ENCODE measurements at regions not wholly inside any gene's neighbourhood (a gene's known extent, or its start where the extent isn't known, plus 50 kb on each side); places are given as distances from the start of the nearest gene placed in this dataset.
A peak's percentile ranks its signal among the peaks of the same experiment; 100 is the strongest.

GRCh38 chr2:125543968-125544514, 1111.9 kb upstream of the GYPC start:
- DNase-seq = peak; percentile 9
- Histone ChIP-seq H3K27ac (ENCODE audit: low read length) (no peak overlapping the region), H3K36me3 (ENCODE audit: control insufficient read depth, insufficient read depth, low read length) (no peaks in the 10 kb centered on the region), H3K4me1 (ENCODE audit: control insufficient read depth, insufficient read depth, low read length) (no peaks in the 10 kb centered on the region), H3K9me3 (replicated peaks; ENCODE audit: control insufficient read depth, low read depth, low read length) (no peaks in the 10 kb centered on the region), H3K4me3 (ENCODE audit: low read length) (no peak overlapping the region), H3K27me3 (ENCODE audit: control insufficient read depth, insufficient read depth, low read length) (no peaks in the 10 kb centered on the region)
- no CpG with 5 or more reads among the region's 1 CpG for WGBS (ENCODE audit: insufficient coverage)

GRCh38 chr2:125553768-125554167, 1102.2 kb upstream of the GYPC start:
- no peak overlapping the region for H3K4me3 ChIP-seq (ENCODE audit: low read length)
- no CpG with 5 or more reads among the region's 1 CpG for WGBS (ENCODE audit: insufficient coverage)
- no peaks in the 10 kb centered on the region for H3K9me3 ChIP-seq (replicated peaks; ENCODE audit: control insufficient read depth, low read depth, low read length)
- H3K4me1 ChIP-seq (ENCODE audit: control insufficient read depth, insufficient read depth, low read length) = no peaks in the 10 kb centered on the region
- no peaks in the 10 kb centered on the region for H3K36me3 ChIP-seq (ENCODE audit: control insufficient read depth, insufficient read depth, low read length)
- H3K27me3 ChIP-seq (ENCODE audit: control insufficient read depth, insufficient read depth, low read length) = no peaks in the 10 kb centered on the region
- no peak overlapping the region for H3K27ac ChIP-seq (ENCODE audit: low read length)
- DNase-seq = no peak

GRCh38 chr2:125554956-125555355, 1101.0 kb upstream of the GYPC start:
- H3K9me3 ChIP-seq (replicated peaks; ENCODE audit: control insufficient read depth, low read depth, low read length) = no peaks in the 10 kb centered on the region
- DNase-seq = peak; percentile 54

GRCh38 chr2:125559186-125559585, 1096.8 kb upstream of the GYPC start:
- Histone ChIP-seq H3K27ac (ENCODE audit: low read length) (no peak overlapping the region), H3K4me1 (ENCODE audit: control insufficient read depth, insufficient read depth, low read length) (no peaks in the 10 kb centered on the region), H3K4me3 (ENCODE audit: low read length) (no peak overlapping the region), H3K36me3 (ENCODE audit: control insufficient read depth, insufficient read depth, low read length) (no peaks in the 10 kb centered on the region), H3K9me3 (replicated peaks; ENCODE audit: control insufficient read depth, low read depth, low read length) (no peaks in the 10 kb centered on the region), H3K27me3 (ENCODE audit: control insufficient read depth, insufficient read depth, low read length) (no peaks in the 10 kb centered on the region)
- WGBS (ENCODE audit: insufficient coverage) = 29% methylated on average over 1 of the region's 3 CpGs
- no peak for DNase-seq

More at GRCh38 chr2:125554956-125555355, 1101.0 kb upstream of the GYPC start:
- H3K4me3 ChIP-seq (ENCODE audit: low read length) = no peak overlapping the region
- H3K36me3 ChIP-seq (ENCODE audit: control insufficient read depth, insufficient read depth, low read length) = no peaks in the 10 kb centered on the region
- no peak overlapping the region for H3K27ac ChIP-seq (ENCODE audit: low read length)
- WGBS (ENCODE audit: insufficient coverage) = no CpG with 5 or more reads among the region's 2 CpGs
- H3K27me3 ChIP-seq (ENCODE audit: control insufficient read depth, insufficient read depth, low read length) = no peaks in the 10 kb centered on the region
- H3K4me1 ChIP-seq (ENCODE audit: control insufficient read depth, insufficient read depth, low read length) = no peaks in the 10 kb centered on the region

GRCh38 chr2:125560855-125561254, 1095.1 kb upstream of the GYPC start:
- no peak overlapping the region for H3K4me3 ChIP-seq (ENCODE audit: low read length)
- H3K36me3 ChIP-seq (ENCODE audit: control insufficient read depth, insufficient read depth, low read length) = no peaks in the 10 kb centered on the region
- no peaks in the 10 kb centered on the region for H3K4me1 ChIP-seq (ENCODE audit: control insufficient read depth, insufficient read depth, low read length)
- no peak for DNase-seq
- no peaks in the 10 kb centered on the region for H3K9me3 ChIP-seq (replicated peaks; ENCODE audit: control insufficient read depth, low read depth, low read length)
- H3K27me3 ChIP-seq (ENCODE audit: control insufficient read depth, insufficient read depth, low read length) = no peaks in the 10 kb centered on the region
- no peak overlapping the region for H3K27ac ChIP-seq (ENCODE audit: low read length)
- no CpG with 5 or more reads among the region's 1 CpG for WGBS (ENCODE audit: insufficient coverage)

GRCh38 chr2:125561302-125561701, 1094.7 kb upstream of the GYPC start:
- Histone ChIP-seq H3K4me3 (ENCODE audit: low read length) (no peak overlapping the region), H3K4me1 (ENCODE audit: control insufficient read depth, insufficient read depth, low read length) (no peaks in the 10 kb centered on the region), H3K27me3 (ENCODE audit: control insufficient read depth, insufficient read depth, low read length) (no peaks in the 10 kb centered on the region), H3K9me3 (replicated peaks; ENCODE audit: control insufficient read depth, low read depth, low read length) (no peaks in the 10 kb centered on the region), H3K27ac (ENCODE audit: low read length) (no peak overlapping the region), H3K36me3 (ENCODE audit: control insufficient read depth, insufficient read depth, low read length) (no peaks in the 10 kb centered on the region)
- no peak for DNase-seq
- no CpG with 5 or more reads among the region's 3 CpGs for WGBS (ENCODE audit: insufficient coverage)

- Histone ChIP-seq H3K4me3 (ENCODE audit: low read length) (no peak overlapping the region), H3K36me3 (ENCODE audit: control insufficient read depth, insufficient read depth, low read length) (no peaks in the 10 kb centered on the region), H3K27me3 (ENCODE audit: control insufficient read depth, insufficient read depth, low read length) (no peaks in the 10 kb centered on the region), H3K27ac (ENCODE audit: low read length) (no peak overlapping the region), H3K9me3 (replicated peaks; ENCODE audit: control insufficient read depth, low read depth, low read length) (no peaks in the 10 kb centered on the region), H3K4me1 (ENCODE audit: control insufficient read depth, insufficient read depth, low read length) (no peaks in the 10 kb centered on the region)
- DNase-seq = no peak
Measured at GRCh38 chr2:125562924-125563323, 1093.0 kb upstream of the GYPC start.

GRCh38 chr2:125564471-125564870, 1091.5 kb upstream of the GYPC start:
- H3K36me3 ChIP-seq (ENCODE audit: control insufficient read depth, insufficient read depth, low read length) = no peaks in the 10 kb centered on the region
- no peak for DNase-seq
- no peaks in the 10 kb centered on the region for H3K9me3 ChIP-seq (replicated peaks; ENCODE audit: control insufficient read depth, low read depth, low read length)
- H3K27me3 ChIP-seq (ENCODE audit: control insufficient read depth, insufficient read depth, low read length) = no peaks in the 10 kb centered on the region
- no peaks in the 10 kb centered on the region for H3K4me1 ChIP-seq (ENCODE audit: control insufficient read depth, insufficient read depth, low read length)
- 33% methylated on average over 2 of the region's 4 CpGs for WGBS (ENCODE audit: insufficient coverage)
- no peak overlapping the region for H3K27ac ChIP-seq (ENCODE audit: low read length)
- H3K4me3 ChIP-seq (ENCODE audit: low read length) = no peak overlapping the region

GRCh38 chr2:125566422-125566821, 1089.5 kb upstream of the GYPC start:
- WGBS (ENCODE audit: insufficient coverage) = 67% methylated on average over 1 of the region's 3 CpGs
- no peak overlapping the region for H3K27ac ChIP-seq (ENCODE audit: low read length)
- H3K4me3 ChIP-seq (ENCODE audit: low read length) = no peak overlapping the region
- no peaks in the 10 kb centered on the region for H3K4me1 ChIP-seq (ENCODE audit: control insufficient read depth, insufficient read depth, low read length)
- no peak for DNase-seq
- no peaks in the 10 kb centered on the region for H3K9me3 ChIP-seq (replicated peaks; ENCODE audit: control insufficient read depth, low read depth, low read length)
- H3K36me3 ChIP-seq (ENCODE audit: control insufficient read depth, insufficient read depth, low read length) = no peaks in the 10 kb centered on the region
- no peaks in the 10 kb centered on the region for H3K27me3 ChIP-seq (ENCODE audit: control insufficient read depth, insufficient read depth, low read length)

GRCh38 chr2:125567100-125567499, 1088.9 kb upstream of the GYPC start:
- Histone ChIP-seq H3K27me3 (ENCODE audit: control insufficient read depth, insufficient read depth, low read length) (no peaks in the 10 kb centered on the region), H3K9me3 (replicated peaks; ENCODE audit: control insufficient read depth, low read depth, low read length) (no peaks in the 10 kb centered on the region), H3K36me3 (ENCODE audit: control insufficient read depth, insufficient read depth, low read length) (no peaks in the 10 kb centered on the region), H3K4me3 (ENCODE audit: low read length) (no peak overlapping the region), H3K4me1 (ENCODE audit: control insufficient read depth, insufficient read depth, low read length) (no peaks in the 10 kb centered on the region), H3K27ac (ENCODE audit: low read length) (no peak overlapping the region)
- no peak for DNase-seq
- no CpG with 5 or more reads among the region's 3 CpGs for WGBS (ENCODE audit: insufficient coverage)

GRCh38 chr2:125572660-125573059, 1083.3 kb upstream of the GYPC start:
- Histone ChIP-seq H3K4me3 (ENCODE audit: low read length) (no peak overlapping the region), H3K27ac (ENCODE audit: low read length) (no peak overlapping the region), H3K4me1 (ENCODE audit: control insufficient read depth, insufficient read depth, low read length) (no peaks in the 10 kb centered on the region), H3K36me3 (ENCODE audit: control insufficient read depth, insufficient read depth, low read length) (no peaks in the 10 kb centered on the region), H3K9me3 (replicated peaks; ENCODE audit: control insufficient read depth, low read depth, low read length) (no peaks in the 10 kb centered on the region), H3K27me3 (ENCODE audit: control insufficient read depth, insufficient read depth, low read length) (no peaks in the 10 kb centered on the region)
- no peak for DNase-seq
- no CpG with 5 or more reads among the region's 2 CpGs for WGBS (ENCODE audit: insufficient coverage)
